ENCODE measurements at regions not wholly inside any gene's neighbourhood (a gene's known extent, or its start where the extent isn't known, plus 50 kb on each side); places are given as distances from the start of the nearest gene placed in this dataset.

GRCh38 chr5:170440771-170441392, 51.7 kb upstream of the KCNMB1 start:
- Histone ChIP-seq H3K27ac (ENCODE audit: insufficient read depth in 1 of 2, low read depth in 1 of 2, low read length in 2 of 2, poor library complexity in 1 of 2, severe bottlenecking in 2 of 2) (no peak overlapping the region), H3K4me1 (ENCODE audit: control extremely low read depth in 1 of 4, control insufficient read depth in 4 of 4, insufficient read depth in 4 of 4, low read length in 3 of 4) (peaks cover 0 to 6% (median 5%) of the 10 kb centered on the region in 4 experiments), H3K9me3 (ENCODE audit: control extremely low read depth in 1 of 5, control insufficient read depth in 4 of 5, insufficient read depth in 2 of 5, low read depth in 1 of 5, low read length in 4 of 5) (no peaks in the 10 kb centered on the region), H3K4me3 (ENCODE audit: control insufficient read depth in 1 of 7, extremely low read depth in 1 of 7, insufficient read depth in 4 of 7, low read depth in 2 of 7, low read length in 6 of 7) (no peak overlapping the region), H3K36me3 (ENCODE audit: control insufficient read depth in 4 of 4, insufficient read depth in 4 of 4, low read length in 3 of 4) (no peaks in the 10 kb centered on the region), H3K27me3 (replicated peaks in 2 of 5; ENCODE audit: control insufficient read depth in 4 of 5, insufficient read depth in 5 of 5, low read length in 4 of 5) (peaks cover 0 to 6% (median 0%) of the 10 kb centered on the region in 5 experiments)
- POLR2A ChIA-PET, result no interaction called here
- 91% methylated on average over 4 of the region's 9 CpGs for WGBS (ENCODE audit: insufficient coverage)
- CTCF ChIA-PET, result interaction anchor here (1.0 to 1.5 kb wide), 4 partner anchors 14 to 340 kb away, joined by 3 to 6 read pairs (median 4); no protein-coding TSS in a partner anchor
- DNase-seq, result no peak

- no peak for DNase-seq
- POLR2A ChIA-PET, result no interaction called here
- Histone ChIP-seq H3K27me3 (replicated peaks in 2 of 5; ENCODE audit: control insufficient read depth in 4 of 5, insufficient read depth in 5 of 5, low read length in 4 of 5) (peaks cover 0 to 6% (median 0%) of the 10 kb centered on the region in 5 experiments), H3K9me3 (ENCODE audit: control extremely low read depth in 1 of 5, control insufficient read depth in 4 of 5, insufficient read depth in 2 of 5, low read depth in 1 of 5, low read length in 4 of 5) (no peaks in the 10 kb centered on the region), H3K27ac (ENCODE audit: insufficient read depth in 1 of 2, low read depth in 1 of 2, low read length in 2 of 2, poor library complexity in 1 of 2, severe bottlenecking in 2 of 2) (no peak overlapping the region), H3K36me3 (ENCODE audit: control insufficient read depth in 4 of 4, insufficient read depth in 4 of 4, low read length in 3 of 4) (no peaks in the 10 kb centered on the region), H3K4me3 (ENCODE audit: control insufficient read depth in 1 of 7, extremely low read depth in 1 of 7, insufficient read depth in 4 of 7, low read depth in 2 of 7, low read length in 6 of 7) (no peak overlapping the region), H3K4me1 (ENCODE audit: control extremely low read depth in 1 of 4, control insufficient read depth in 4 of 4, insufficient read depth in 4 of 4, low read length in 3 of 4) (peaks cover 0 to 4% (median 1%) of the 10 kb centered on the region in 4 experiments)
- CTCF ChIA-PET, result interaction anchor here (0.9 to 2.4 kb wide), 2 partner anchors 158 to 185 kb away, joined by 3 to 14 read pairs; no protein-coding TSS in a partner anchor
- WGBS (ENCODE audit: insufficient coverage), result 98% methylated on average over 6 of the region's 8 CpGs
Observed at GRCh38 chr5:170439944-170440269, 50.7 kb upstream of the KCNMB1 start.

- Histone ChIP-seq H3K27me3 (replicated peaks in 2 of 5; ENCODE audit: control insufficient read depth in 4 of 5, insufficient read depth in 5 of 5, low read length in 4 of 5) (peaks cover 0 to 6% (median 0%) of the 10 kb centered on the region in 5 experiments), H3K4me3 (ENCODE audit: control insufficient read depth in 1 of 7, extremely low read depth in 1 of 7, insufficient read depth in 4 of 7, low read depth in 2 of 7, low read length in 6 of 7) (no peak overlapping the region), H3K9me3 (ENCODE audit: control extremely low read depth in 1 of 5, control insufficient read depth in 4 of 5, insufficient read depth in 2 of 5, low read depth in 1 of 5, low read length in 4 of 5) (no peaks in the 10 kb centered on the region), H3K4me1 (ENCODE audit: control extremely low read depth in 1 of 4, control insufficient read depth in 4 of 4, insufficient read depth in 4 of 4, low read length in 3 of 4) (peaks cover 0 to 3% (median 0%) of the 10 kb centered on the region in 4 experiments), H3K27ac (ENCODE audit: insufficient read depth in 1 of 2, low read depth in 1 of 2, low read length in 2 of 2, poor library complexity in 1 of 2, severe bottlenecking in 2 of 2) (no peak overlapping the region), H3K36me3 (ENCODE audit: control insufficient read depth in 4 of 4, insufficient read depth in 4 of 4, low read length in 3 of 4) (no peaks in the 10 kb centered on the region)
- WGBS (ENCODE audit: insufficient coverage), result 84% methylated on average over 12 of the region's 15 CpGs
- ChIA-PET CTCF (interaction anchor here (0.9 to 2.4 kb wide), 8 partner anchors 53 to 194 kb away, joined by 3 to 14 read pairs (median 4); no protein-coding TSS in a partner anchor), POLR2A (no interaction called here)
- no peak for DNase-seq
Observed at GRCh38 chr5:170439223-170439943, 50.2 kb upstream of the KCNMB1 start.

Measured in common myeloid progenitor, CD34-positive (primary cell).